HepG2 (cell line): ENCODE measurements at regions not wholly inside any gene's neighbourhood (a gene's known extent, or its start where the extent isn't known, plus 50 kb on each side); places are given as distances from the start of the nearest gene placed in this dataset.

Source experiments
- ATAC-seq: fragments of 200-7000 bp; cut with Tn5 transposase; 3 replicates; pipeline ENCODE4 v1.9.1; 2020; ENCODE audit warnings: mild to moderate bottlenecking, moderate library complexity
- BruUV-seq: library from RNA; stranded (reverse); fragments of 400-500 nt; replicated peaks from 2 replicates; lab custom pipeline; 2021; lab: Mats Ljungman, UMichigan
- CTCF ChIA-PET: fragments of 300-600 bp; formaldehyde crosslinking; extraction: SDS; loops from one replicate; lab custom pipeline; 2021; ENCODE audit warnings: low total read pairs, inconsistent platforms, low intra/inter-chr PET ratio; lab: Yijun Ruan, JAX
- POLR2A ChIA-PET: fragments of 350-600 bp; sonication (Branson Sonifier 250); formaldehyde crosslinking; loops from one replicate; lab custom pipeline; 2020; ENCODE audit warnings: antibody characterized with exemption, inconsistent platforms; lab: Yijun Ruan, JAX
- DNase-seq: peaks from one replicate; pipeline ENCODE4 v3.0.0-alpha.2; 2015; ENCODE audit warnings: low spot score
- FAIRE-seq: peaks from 3 replicates; lab custom pipeline; 2011; peaks lifted over from hg19 to GRCh38; lab: Jason Lieb, UNC
- H2AFZ ChIP-seq: one replicate; pipeline ENCODE4 v1.6.1; 2011; ENCODE audit warnings: low read length, inconsistent platforms
- H3K27ac ChIP-seq: fragments of 300-600 bp; 3 replicates; pipeline ENCODE4 v1.8.0; 2011; ENCODE audit warnings: mixed run types, mild to moderate bottlenecking, mixed read lengths, low read length, inconsistent platforms; ENCODE audit not compliant: insufficient read depth; ENCODE audit errors: extremely low read length
- H3K27me3 ChIP-seq, 2 experiments: fragments of 200-600 bp in 1 of 2; 2 replicates in 1 of 2; 3 replicates in 1 of 2; pipeline versions ENCODE4 v1.6.0 to v1.8.0; 2011; ENCODE audit warnings: low read length in 2 of 2, mild to moderate bottlenecking in 2 of 2, moderate library complexity in 2 of 2, inconsistent platforms in 1 of 2; ENCODE audit not compliant: insufficient read depth in 2 of 2, control insufficient read depth in 1 of 2
- H3K36me3 ChIP-seq, 2 experiments: fragments of 200-600 bp in 1 of 2; replicated peaks in 1 of 2; 2 replicates in 1 of 2; 3 replicates in 1 of 2; pipeline versions ENCODE4 v1.5.1 to v1.8.0; 2011; ENCODE audit warnings: low read length in 2 of 2, inconsistent platforms in 1 of 2; ENCODE audit not compliant: insufficient read depth in 2 of 2, control insufficient read depth in 1 of 2
- H3K4me1 ChIP-seq: 2 replicates; pipeline ENCODE4 v1.5.1; 2012; ENCODE audit warnings: low read length, inconsistent platforms; ENCODE audit not compliant: insufficient read depth
- H3K4me2 ChIP-seq: 2 replicates; pipeline ENCODE4 v1.6.0; 2011; ENCODE audit warnings: low read depth, low read length, inconsistent platforms
- H3K4me3 ChIP-seq, 3 experiments: fragments of 200-600 bp in 1 of 3; sonication (generic), shearing (Covaris generic) in 1 of 3; replicated peaks in 1 of 3; 2 replicates each; pipeline ENCODE4 v1.5.1; 2011 to 2016; ENCODE audit warnings: low read length in 3 of 3, inconsistent platforms in 2 of 3, low read depth in 2 of 3, mild to moderate bottlenecking in 2 of 3, control low read depth in 1 of 3, mixed read lengths in 1 of 3; ENCODE audit not compliant: insufficient read depth in 1 of 3
- H3K79me2 ChIP-seq: one replicate; pipeline ENCODE4 v1.6.1; 2011; ENCODE audit warnings: low read length, inconsistent platforms; ENCODE audit not compliant: insufficient read depth
- H3K9ac ChIP-seq: 2 replicates; pipeline ENCODE4 v1.6.0; 2011; ENCODE audit warnings: mild to moderate bottlenecking, low read depth, low read length, inconsistent platforms; ENCODE audit not compliant: insufficient read depth
- H3K9me3 ChIP-seq: 2 replicates; pipeline ENCODE4 v1.5.1; 2012; ENCODE audit warnings: mild to moderate bottlenecking, low read length
- H4K20me1 ChIP-seq: 2 replicates; pipeline ENCODE4 v1.6.0; 2011; ENCODE audit warnings: inconsistent platforms, mild to moderate bottlenecking, low read length, moderate library complexity; ENCODE audit not compliant: insufficient read depth
- CBX5 ChIP-seq: sonication (generic); formaldehyde crosslinking; IDR thresholded peaks from 2 replicates; pipeline ENCODE4 v1.4.0; 2020; ENCODE audit warnings: missing genetic modification reagents, borderline replicate concordance
- ERF ChIP-seq: IDR thresholded peaks from 2 replicates; pipeline ENCODE4 v1.6.1; 2018; ENCODE audit warnings: missing biosample characterization, missing genetic modification reagents
- FUBP1 ChIP-seq: sonication (generic); formaldehyde crosslinking; IDR thresholded peaks from 2 replicates; pipeline ENCODE4 v1.5.1; 2020; ENCODE audit warnings: missing genetic modification reagents, mild to moderate bottlenecking, borderline replicate concordance
- ZBTB39 ChIP-seq: sonication (generic); formaldehyde crosslinking; IDR thresholded peaks from 2 replicates; pipeline ENCODE4 v1.5.0; 2020; ENCODE audit warnings: missing genetic modification reagents
- ZNF292 ChIP-seq: sonication (generic); formaldehyde crosslinking; IDR thresholded peaks from 2 replicates; pipeline ENCODE4 v1.8.1; 2022; ENCODE audit warnings: mild to moderate bottlenecking, low read depth, missing genetic modification reagents, borderline replicate concordance
- ZNF335 ChIP-seq: sonication (generic); formaldehyde crosslinking; IDR thresholded peaks from 2 replicates; pipeline ENCODE4 v1.4.0; 2020; ENCODE audit warnings: missing genetic modification reagents
- ZNF558 ChIP-seq: sonication (generic); formaldehyde crosslinking; IDR thresholded peaks from 2 replicates; pipeline ENCODE4 v1.9.0; 2022; ENCODE audit warnings: mild to moderate bottlenecking, missing genetic modification reagents, borderline replicate concordance
- WGBS: methylation state at CpG from one replicate; pipeline ENCODE4 v1.1.6; 2017; ENCODE audit warnings: low lambda C conversion rate; 5-methylcytosine and 5-hydroxymethylcytosine counted together
- in situ Hi-C: cut with HindIII; loops from 2 replicates; pipeline ENCODE4 v1.10.0; 2017; ENCODE audit warnings: low pct_unique_long_range_greater_than_20kb; ENCODE audit not compliant: extremely low pct_ligation_motif_present
- intact Hi-C: fragments of 100-400 bp; cut with micrococcal nuclease; formaldehyde crosslinking; loops from one replicate; pipeline ENCODE4 v1.10.0; 2022; ENCODE audit not compliant: unreplicated experiment
- TF ChIP-seq, protein P1 (sequence below): sonication (generic); formaldehyde crosslinking; IDR thresholded peaks from 2 replicates; pipeline ENCODE4 v1.4.0; 2020; ENCODE audit warnings: missing genetic modification reagents
- TF ChIP-seq, protein P2 (sequence below): sonication (generic); formaldehyde crosslinking; IDR thresholded peaks from 2 replicates; pipeline ENCODE4 v1.4.0; 2020; ENCODE audit warnings: missing genetic modification reagents, borderline replicate concordance

- no peaks in the 10 kb centered on the region for H3K9me3 ChIP-seq
- intact Hi-C loops = no loop called here
- H3K36me3 ChIP-seq = peaks cover 3 to 10% of the 10 kb centered on the region in 2 experiments; a peak in 3 of 5 replicates
- no peak overlapping the region for H2AFZ ChIP-seq
- CTCF ChIA-PET = no interaction called here
- H3K9ac ChIP-seq = no peak overlapping the region
- 83% methylated on average over 6 of the region's 7 CpGs for WGBS
- in situ Hi-C loops = no loop called here
- no TSS peak for BruUV-seq
- no peaks in the 10 kb centered on the region for H3K4me1 ChIP-seq
- POLR2A ChIA-PET = no interaction called here
- no peaks in the 10 kb centered on the region for H3K27me3 ChIP-seq
- H3K27ac ChIP-seq = no peak overlapping the region
- TF ChIP-seq, protein P1, sequence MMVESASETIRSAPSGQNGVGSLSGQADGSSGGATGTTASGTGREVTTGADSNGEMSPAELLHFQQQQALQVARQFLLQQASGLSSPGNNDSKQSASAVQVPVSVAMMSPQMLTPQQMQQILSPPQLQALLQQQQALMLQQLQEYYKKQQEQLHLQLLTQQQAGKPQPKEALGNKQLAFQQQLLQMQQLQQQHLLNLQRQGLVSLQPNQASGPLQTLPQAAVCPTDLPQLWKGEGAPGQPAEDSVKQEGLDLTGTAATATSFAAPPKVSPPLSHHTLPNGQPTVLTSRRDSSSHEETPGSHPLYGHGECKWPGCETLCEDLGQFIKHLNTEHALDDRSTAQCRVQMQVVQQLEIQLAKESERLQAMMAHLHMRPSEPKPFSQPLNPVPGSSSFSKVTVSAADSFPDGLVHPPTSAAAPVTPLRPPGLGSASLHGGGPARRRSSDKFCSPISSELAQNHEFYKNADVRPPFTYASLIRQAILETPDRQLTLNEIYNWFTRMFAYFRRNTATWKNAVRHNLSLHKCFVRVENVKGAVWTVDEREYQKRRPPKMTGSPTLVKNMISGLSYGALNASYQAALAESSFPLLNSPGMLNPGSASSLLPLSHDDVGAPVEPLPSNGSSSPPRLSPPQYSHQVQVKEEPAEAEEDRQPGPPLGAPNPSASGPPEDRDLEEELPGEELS (CRISPR knock-in tag) = no peak
- TF ChIP-seq CBX5 (CRISPR knock-in tag) (no peak), ZBTB39 (CRISPR knock-in tag) (no peak)
- H4K20me1 ChIP-seq = 0 out of 2 replicates have a peak, but pooled peaks cover 3% of the 10 kb centered on the region
- H3K4me3 ChIP-seq = no peak overlapping the region
- H3K4me2 ChIP-seq = no peak overlapping the region
- no peaks in the 10 kb centered on the region for H3K79me2 ChIP-seq
- ATAC-seq (no peak), FAIRE-seq (no peak), DNase-seq (no peak)
These were observed 97.1 kb upstream of the IQSEC1 start for GRCh38 chr3:13170317-13170716.

DNA sequence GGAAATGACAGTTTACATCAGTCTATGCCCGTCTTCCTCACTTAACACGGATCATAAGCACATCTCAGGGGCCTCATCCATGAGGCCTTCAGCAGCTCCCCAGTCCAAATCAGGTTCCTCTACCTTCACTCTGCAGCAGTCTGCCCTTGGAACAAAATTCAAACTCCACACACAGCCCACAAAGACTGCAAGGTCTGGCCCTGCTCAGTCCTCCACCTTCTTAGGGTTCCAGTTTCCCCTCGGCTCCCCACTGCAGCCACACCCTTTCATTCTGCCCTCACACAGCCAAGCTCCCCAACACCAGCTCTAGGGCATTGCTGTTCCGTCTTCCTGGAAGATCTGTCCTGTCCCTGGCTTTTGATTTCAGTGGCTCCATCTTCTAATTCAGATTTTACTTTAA is 95.2 kb upstream of the IQSEC1 start:
- Histone ChIP-seq H3K4me2 (no peak overlapping the region), H3K9ac (no peak overlapping the region), H3K4me3 (no peak overlapping the region), H3K27ac (no peak overlapping the region), H3K4me1 (no peaks in the 10 kb centered on the region), H2AFZ (no peak overlapping the region), H3K27me3 (no peaks in the 10 kb centered on the region), H3K79me2 (no peaks in the 10 kb centered on the region), H3K9me3 (no peaks in the 10 kb centered on the region), H4K20me1 (0 out of 2 replicates have a peak, but pooled peaks cover 3% of the 10 kb centered on the region), H3K36me3 (peaks cover 5 to 15% of the 10 kb centered on the region in 2 experiments; a peak in 3 of 5 replicates)
- FAIRE-seq (no peak), DNase-seq (no peak), ATAC-seq (no peak)
- POLR2A ChIA-PET = no interaction called here
- CTCF ChIA-PET = no interaction called here
- WGBS = 99% methylated on average over 4 of the region's 4 CpGs
- intact Hi-C loops (no loop called here), in situ Hi-C loops (no loop called here)
- BruUV-seq = no TSS peak
- TF ChIP-seq ZNF335 (CRISPR knock-in tag) (no peak), FUBP1 (CRISPR knock-in tag) (no peak), ERF (CRISPR knock-in tag) (no peak), ZNF558 (no peak), ZNF292 (no peak)
- TF ChIP-seq, protein P2, sequence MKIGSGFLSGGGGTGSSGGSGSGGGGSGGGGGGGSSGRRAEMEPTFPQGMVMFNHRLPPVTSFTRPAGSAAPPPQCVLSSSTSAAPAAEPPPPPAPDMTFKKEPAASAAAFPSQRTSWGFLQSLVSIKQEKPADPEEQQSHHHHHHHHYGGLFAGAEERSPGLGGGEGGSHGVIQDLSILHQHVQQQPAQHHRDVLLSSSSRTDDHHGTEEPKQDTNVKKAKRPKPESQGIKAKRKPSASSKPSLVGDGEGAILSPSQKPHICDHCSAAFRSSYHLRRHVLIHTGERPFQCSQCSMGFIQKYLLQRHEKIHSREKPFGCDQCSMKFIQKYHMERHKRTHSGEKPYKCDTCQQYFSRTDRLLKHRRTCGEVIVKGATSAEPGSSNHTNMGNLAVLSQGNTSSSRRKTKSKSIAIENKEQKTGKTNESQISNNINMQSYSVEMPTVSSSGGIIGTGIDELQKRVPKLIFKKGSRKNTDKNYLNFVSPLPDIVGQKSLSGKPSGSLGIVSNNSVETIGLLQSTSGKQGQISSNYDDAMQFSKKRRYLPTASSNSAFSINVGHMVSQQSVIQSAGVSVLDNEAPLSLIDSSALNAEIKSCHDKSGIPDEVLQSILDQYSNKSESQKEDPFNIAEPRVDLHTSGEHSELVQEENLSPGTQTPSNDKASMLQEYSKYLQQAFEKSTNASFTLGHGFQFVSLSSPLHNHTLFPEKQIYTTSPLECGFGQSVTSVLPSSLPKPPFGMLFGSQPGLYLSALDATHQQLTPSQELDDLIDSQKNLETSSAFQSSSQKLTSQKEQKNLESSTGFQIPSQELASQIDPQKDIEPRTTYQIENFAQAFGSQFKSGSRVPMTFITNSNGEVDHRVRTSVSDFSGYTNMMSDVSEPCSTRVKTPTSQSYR (CRISPR knock-in tag) = no peak
